Dedifferentiated amniotic fluid mesenchymal stem cell (primary cell): ENCODE measurements at regions not wholly inside any gene's neighbourhood (a gene's known extent, or its start where the extent isn't known, plus 50 kb on each side); places are given as distances from the start of the nearest gene placed in this dataset.

Experiments used
- DNase-seq: peaks from one replicate; pipeline ENCODE4 v3.0.0-alpha.2; 2016; ENCODE audit errors: extremely low spot score

DNA sequence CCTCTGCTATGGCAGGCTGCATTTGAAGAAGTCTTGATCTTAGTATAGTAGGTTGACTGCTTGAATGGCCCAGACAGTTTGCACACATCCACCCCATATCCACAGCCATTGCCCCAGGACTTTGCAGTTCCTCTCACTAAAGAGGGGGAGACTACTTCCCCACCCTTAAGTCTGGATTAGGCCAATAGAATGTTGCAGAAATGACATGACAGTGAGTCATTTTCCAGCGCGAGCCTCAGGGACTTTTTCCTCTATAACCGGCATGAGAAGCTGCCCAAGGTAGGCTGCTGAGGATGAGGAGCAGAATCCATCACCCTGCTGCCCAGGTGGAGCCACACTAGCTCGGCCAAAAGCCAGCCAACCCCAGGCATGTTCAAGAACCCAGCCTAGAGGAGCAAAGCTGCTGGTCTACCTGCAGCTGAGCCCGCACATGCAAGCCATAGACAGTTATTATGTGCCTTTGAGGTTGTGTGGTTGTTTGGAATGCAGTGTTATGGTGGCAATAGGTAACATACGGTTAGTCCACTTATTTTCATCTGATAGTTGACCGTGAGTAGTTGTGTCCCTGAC, 113.9 kb downstream of the TLE3 start:
- DNase-seq, result no peak

DNA sequence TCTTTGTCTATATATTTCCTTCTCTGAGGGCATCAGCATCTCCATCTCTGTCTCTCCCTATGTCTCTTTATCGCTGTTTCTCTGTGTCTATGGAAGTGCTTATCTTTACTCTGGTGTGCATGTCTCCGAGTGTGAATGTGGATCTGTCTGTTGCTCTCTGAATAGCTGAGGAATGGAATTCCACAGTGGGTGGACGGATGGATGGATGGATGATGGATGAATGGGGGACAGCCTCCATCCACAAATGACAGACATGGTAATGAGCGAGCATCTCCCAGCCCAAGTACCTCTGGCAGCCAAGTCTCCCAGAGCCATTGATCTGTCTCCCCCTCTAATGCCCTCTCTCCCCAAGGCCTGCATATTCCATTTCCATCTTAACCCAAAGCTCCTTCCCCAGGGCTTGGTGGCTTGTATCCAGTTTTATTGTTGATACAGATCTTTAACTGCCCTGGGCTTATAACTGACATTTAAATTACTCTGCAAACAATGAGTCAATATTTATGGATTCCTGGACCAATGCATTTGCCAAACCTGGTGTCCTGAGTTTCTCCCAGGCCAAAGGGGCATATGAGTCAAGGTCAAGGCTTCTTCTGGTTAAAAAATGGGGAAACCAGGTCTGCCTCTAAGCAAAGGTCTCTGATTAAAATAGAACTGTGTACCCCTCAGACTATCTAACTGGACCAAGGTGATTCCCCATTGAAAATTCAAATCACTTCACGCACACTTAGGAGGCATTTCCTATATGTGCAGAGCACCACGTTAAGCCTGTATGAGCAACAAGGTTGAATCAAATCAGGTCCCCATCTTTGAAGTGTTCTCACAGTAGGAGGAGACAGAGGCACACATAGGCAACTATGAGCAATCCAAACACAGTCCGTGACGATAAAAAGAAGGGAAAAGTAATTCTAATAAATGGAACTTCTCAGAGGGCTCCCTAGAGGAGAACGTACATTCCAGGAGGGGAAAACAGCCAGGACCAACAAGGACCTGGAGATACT, 109.9 kb downstream of the TLE3 start:
- no peak for DNase-seq

DNA sequence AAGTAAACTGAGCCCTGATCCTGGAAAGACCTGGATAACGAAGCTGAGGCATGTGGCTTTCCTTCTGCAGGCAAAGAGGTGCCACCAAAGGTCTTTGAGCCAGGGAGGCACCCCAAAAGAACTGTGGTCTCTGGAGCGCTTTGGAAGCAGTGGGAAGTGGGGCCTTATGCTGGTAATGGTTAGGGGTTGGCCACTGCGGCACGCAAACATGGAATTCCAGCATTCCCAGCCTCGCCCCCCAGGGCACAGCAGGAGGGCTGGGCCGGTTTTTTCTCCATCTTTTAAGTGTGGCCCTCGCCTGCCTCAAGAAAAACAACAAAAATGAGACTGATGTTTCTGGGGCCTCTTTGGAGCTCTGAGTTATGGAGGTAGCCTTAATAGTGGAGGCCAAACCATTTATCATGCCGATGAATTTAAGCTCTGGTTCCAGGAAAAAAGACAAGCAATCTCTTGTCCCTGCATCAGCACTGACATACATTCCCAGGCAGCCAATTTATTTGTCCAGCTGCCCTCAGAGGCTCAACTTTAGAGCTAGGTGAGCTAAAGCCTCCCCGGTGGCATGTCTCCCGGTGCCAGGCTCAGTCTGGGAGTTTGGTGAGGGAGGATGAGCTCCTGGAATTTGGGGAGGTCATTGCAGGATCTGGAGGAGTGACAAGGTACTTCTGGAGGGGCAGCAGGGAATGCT, 109.0 kb downstream of the TLE3 start:
- no peak for DNase-seq

DNA sequence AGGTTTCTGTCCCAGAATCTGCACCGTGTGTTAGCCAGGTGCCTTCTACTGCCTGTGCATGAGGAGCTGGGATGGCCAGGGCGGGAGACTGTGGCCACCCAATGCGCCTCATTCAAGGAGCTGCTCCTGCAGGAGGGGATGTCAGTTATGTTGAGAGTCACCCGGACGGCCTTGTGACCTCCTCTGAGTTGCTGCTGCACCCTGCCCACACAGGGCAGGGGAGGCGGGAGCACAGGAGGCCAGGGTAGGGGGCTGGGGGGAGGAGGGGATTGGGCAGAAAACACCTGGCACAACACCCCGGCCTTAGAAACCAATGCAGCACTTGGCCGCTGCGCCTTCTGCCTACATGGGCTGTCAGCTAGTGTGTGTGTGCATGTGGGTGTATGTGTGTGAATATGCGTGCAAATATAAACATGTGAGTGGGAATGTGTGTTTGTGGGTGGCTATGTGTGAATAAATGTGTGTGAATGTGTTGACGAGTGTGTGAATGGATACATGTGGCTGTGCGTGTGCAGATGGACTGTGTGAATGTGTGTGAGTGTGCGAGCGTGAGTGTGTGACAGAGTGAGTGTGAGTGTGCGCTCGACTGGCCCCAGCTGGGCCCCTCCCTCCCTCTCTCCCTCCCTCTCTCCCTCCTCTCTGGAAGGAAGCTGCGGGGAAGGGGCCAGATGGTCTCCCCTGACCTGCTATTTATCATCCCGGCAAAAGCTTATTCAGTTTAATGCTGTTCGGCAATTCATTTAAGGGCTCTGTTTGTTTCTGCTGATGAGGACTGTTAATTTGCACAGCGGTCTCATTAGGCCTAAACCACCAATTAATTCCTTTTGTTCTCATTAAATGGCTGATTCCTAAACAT, 106.9 kb downstream of the TLE3 start:
- DNase-seq, result no peak

DNA sequence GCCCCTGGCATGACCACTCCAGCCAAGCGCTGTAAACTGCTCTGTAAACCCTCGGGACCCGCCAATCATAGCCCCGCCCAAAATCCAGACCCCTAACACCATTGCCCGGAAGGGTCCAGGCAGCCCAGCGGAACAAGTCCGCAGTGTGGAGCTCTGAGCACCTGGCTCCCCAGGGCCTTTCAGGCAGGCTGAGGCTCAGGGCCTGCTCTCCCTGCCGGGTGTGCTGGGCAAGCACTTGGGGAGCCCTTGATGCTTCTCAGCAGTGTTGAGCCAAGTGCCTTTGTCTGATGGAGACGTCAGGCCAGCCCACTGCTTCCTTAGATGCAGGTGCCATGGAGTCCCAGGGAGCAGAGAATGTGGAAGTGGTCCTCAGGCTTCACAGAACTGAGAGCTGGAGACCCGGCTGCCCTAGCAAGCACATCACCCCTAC, 106.2 kb downstream of the TLE3 start:
- DNase-seq, result no peak

DNA sequence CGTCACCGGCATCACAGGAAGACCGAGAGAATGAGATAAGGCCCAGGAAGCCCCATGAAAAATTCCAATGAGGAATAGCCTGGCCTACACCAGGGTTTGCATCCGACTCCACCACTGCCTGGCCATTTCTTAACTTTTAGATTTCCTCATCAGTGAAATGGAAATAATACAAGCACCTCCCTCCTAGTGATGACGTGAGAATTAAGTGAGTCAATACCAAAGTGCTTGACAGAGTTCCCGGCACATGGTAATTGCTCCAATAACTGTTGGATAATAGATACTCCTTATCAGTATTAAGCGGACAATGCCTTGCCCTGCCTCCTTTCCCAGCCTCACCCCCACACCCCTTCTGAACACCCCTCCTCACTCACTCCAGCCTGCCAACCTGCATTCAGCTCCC, 105.4 kb downstream of the TLE3 start:
- DNase-seq, result no peak

DNA sequence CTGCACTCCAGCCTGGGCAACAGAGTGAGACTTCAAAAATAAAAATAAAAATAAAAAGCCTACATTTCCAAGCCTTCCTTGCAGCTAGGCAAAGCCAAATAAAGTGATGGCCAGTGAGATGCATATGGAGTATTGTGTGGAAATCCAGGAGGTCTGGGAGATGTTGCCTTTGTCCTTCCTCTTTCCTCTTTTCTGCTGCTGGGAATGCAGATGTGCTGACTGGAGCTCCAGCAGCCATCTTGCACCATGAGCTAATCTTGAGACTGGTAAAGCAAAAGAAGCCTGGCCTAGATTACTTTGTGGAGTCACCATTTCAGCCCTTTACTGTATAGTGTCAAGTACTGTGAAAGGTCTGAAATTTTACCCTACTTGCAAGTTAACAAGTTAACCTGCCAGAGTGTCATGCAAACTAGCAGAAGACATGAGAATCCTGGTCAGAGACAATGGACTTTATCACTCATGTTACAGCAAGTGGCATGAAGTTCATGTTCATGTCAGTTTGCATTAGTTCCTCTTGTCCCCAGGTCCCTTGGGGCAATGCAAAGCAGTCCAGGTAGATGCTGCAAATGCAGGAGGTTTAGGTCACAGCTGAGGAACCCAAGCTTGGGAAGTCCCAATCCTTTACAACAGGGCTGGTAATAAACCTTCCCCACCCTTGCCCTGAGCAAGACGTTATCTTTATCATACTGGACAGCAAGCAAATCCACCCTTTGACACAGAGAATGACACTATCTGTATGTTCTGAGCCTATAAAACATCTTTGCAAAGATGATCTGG, 103.1 kb downstream of the TLE3 start:
- no peak for DNase-seq

DNA sequence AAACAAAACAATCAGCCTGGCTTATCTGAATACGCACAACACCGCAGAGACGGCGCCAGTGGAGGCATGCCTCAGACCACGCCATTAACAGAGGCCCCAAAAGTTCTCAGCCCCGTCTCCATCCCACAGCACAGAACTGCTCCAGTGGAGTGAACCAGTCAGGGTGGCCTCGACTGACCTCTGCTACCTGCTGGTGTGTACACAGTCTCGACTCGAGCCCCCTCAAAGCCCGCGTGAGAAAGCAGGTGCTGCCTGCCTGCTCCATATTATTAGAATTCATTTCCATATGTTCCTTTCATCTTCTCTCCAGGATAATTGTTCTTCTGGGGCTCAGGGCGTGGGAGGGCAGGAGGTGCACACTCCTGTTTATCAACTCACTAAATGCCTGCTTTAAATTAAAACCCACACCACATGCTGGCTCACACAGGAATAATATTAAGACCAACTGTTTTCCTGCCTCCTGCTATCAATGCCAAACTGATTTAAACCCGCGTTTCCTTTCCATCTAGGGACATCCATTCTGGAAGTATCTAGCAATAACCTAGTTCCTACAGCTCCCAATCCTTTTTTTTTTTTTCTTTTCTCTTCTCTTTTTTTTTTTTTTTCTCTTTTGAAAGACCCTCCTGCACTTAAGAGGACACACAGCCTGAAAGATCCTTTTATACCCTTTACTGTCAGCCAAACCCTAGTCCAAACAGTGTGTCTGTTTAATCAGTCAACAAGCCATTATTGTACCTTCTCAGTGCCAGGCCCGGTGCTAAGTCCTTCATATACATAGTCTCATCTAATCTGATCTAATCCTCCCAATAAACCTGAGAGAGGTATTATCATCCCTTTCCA, 101.2 kb downstream of the TLE3 start:
- no peak for DNase-seq

DNA sequence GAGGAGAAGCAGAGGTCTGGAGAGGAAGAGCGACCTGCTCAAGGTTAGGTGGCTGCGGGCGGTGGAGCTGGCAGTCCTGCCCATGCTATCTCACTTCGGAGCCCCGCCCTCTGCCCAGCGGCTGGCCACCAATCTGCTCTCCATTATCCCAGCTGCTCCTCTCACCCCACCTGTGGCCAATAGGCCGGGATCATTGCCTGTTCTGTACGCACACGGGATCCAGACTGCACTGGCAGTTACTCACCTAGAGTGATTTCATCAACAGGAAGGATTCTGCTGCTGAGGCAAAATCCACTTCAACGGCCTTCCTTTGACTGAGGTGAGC, 100.6 kb downstream of the TLE3 start:
- no peak for DNase-seq
